SK-N-SH (cell line): ENCODE measurements at regions not wholly inside any gene's neighbourhood (a gene's known extent, or its start where the extent isn't known, plus 50 kb on each side); places are given as distances from the start of the nearest gene placed in this dataset.

Experiments
- CTCF ChIA-PET: fragments of 300-600, 350-600 bp; formaldehyde crosslinking; extraction: SDS; loops from one replicate; lab custom pipeline; 2021; lab: Yijun Ruan, JAX
- POLR2A ChIA-PET: fragments of 350-600 bp; sonication (Branson Sonifier 250); formaldehyde crosslinking; extraction: SDS; loops from one replicate; lab custom pipeline; 2020; ENCODE audit warnings: antibody characterized with exemption, inconsistent platforms; lab: Yijun Ruan, JAX
- DNase-seq: peaks from one replicate; pipeline ENCODE4 v3.0.0; 2012
- H2AFZ ChIP-seq: fragments of 200-600 bp; sonication (generic); 2 replicates; pipeline ENCODE4 v1.8.1; 2016; ENCODE audit warnings: antibody characterized with exemption, mild to moderate bottlenecking, low read depth
- H3F3A ChIP-seq: fragments of 200-600 bp; sonication (generic); replicated peaks from 2 replicates; pipeline ENCODE3; 2016; ENCODE audit warnings: antibody characterized with exemption, mild to moderate bottlenecking; ENCODE audit not compliant: insufficient read depth
- H3K27ac ChIP-seq, 2 experiments: fragments of 200-500 bp in 1 of 2; fragments of 200-600 bp in 1 of 2; sonication (Bioruptor generic) in 1 of 2; sonication (generic), shearing (Covaris generic) in 1 of 2; 2 replicates each; pipeline versions ENCODE4 v1.5.1 to v1.6.1; 2014 to 2016; ENCODE audit warnings: low read depth in 2 of 2, inconsistent platforms in 1 of 2, low read length in 1 of 2, mild to moderate bottlenecking in 1 of 2, mixed read lengths in 1 of 2
- H3K27me3 ChIP-seq: fragments of 200-600 bp; sonication (generic), shearing (Covaris generic); 2 replicates; pipeline ENCODE4 v1.6.1; 2016; ENCODE audit warnings: mixed run types; ENCODE audit not compliant: insufficient read depth
- H3K36me3 ChIP-seq, 2 experiments: fragments of 200-500 bp in 1 of 2; fragments of 200-600 bp in 1 of 2; sonication (Bioruptor generic) in 1 of 2; sonication (generic) in 1 of 2; replicated peaks in 1 of 2; 2 replicates each; pipeline versions ENCODE3 to v1.5.1; 2014 to 2016; ENCODE audit warnings: low read length in 1 of 2, mild to moderate bottlenecking in 1 of 2; ENCODE audit not compliant: insufficient read depth in 2 of 2, control insufficient read depth in 1 of 2
- H3K4me1 ChIP-seq, 2 experiments: fragments of 200-500 bp in 1 of 2; fragments of 200-600 bp in 1 of 2; sonication (Bioruptor generic) in 1 of 2; sonication (generic), shearing (Covaris generic) in 1 of 2; 2 replicates each; pipeline versions ENCODE4 v1.5.1 to v1.6.1; 2014 to 2016; ENCODE audit warnings: low read depth in 1 of 2, low read length in 1 of 2, mixed run types in 1 of 2; ENCODE audit not compliant: insufficient read depth in 2 of 2, control insufficient read depth in 1 of 2
- H3K4me2 ChIP-seq: fragments of 200-600 bp; sonication (generic), shearing (Covaris generic); 2 replicates; pipeline ENCODE4 v1.6.1; 2017; ENCODE audit warnings: mixed run types
- H3K4me3 ChIP-seq, 2 experiments: fragments of 200-500 bp in 1 of 2; fragments of 200-600 bp in 1 of 2; sonication (Bioruptor generic) in 1 of 2; sonication (generic), shearing (Covaris generic) in 1 of 2; 2 replicates each; pipeline versions ENCODE4 v1.5.1 to v1.8.1; 2014 to 2016; ENCODE audit warnings: low read depth in 2 of 2, inconsistent platforms in 1 of 2, low read length in 1 of 2, mild to moderate bottlenecking in 1 of 2, mixed read lengths in 1 of 2, moderate library complexity in 1 of 2
- H3K79me2 ChIP-seq: fragments of 200-600 bp; sonication (generic); 2 replicates; pipeline ENCODE4 v1.8.1; 2017; ENCODE audit warnings: mild to moderate bottlenecking; ENCODE audit not compliant: insufficient read depth
- H3K9ac ChIP-seq: fragments of 200-600 bp; sonication (generic); 2 replicates; pipeline ENCODE4 v1.6.1; 2017; ENCODE audit warnings: mixed run types
- H3K9me2 ChIP-seq: fragments of 200-600 bp; sonication (generic); 2 replicates; pipeline ENCODE4 v1.6.1; 2017; ENCODE audit warnings: mixed run types
- H3K9me3 ChIP-seq: fragments of 200-600 bp; sonication (generic); 2 replicates; pipeline ENCODE4 v1.6.1; 2017; ENCODE audit warnings: mixed run types, mild to moderate bottlenecking, moderate library complexity
- H4K20me1 ChIP-seq: fragments of 200-600 bp; sonication (generic); 2 replicates; pipeline ENCODE4 v1.6.1; 2017; ENCODE audit warnings: mild to moderate bottlenecking, mixed run types; ENCODE audit not compliant: insufficient read depth
- CTCF ChIP-seq: fragments of 200-600 bp; sonication (generic); IDR thresholded peaks from 2 replicates; pipeline ENCODE4 v1.6.1; 2017; ENCODE audit warnings: antibody characterized with exemption, mild to moderate bottlenecking, moderate library complexity
- FOSL2 ChIP-seq: IDR thresholded peaks from 2 replicates; pipeline ENCODE4 v1.4.0; 2012; ENCODE audit warnings: low read depth, mild to moderate bottlenecking, moderate library complexity, borderline replicate concordance
- FOXJ3 ChIP-seq: sonication (generic); formaldehyde crosslinking; IDR thresholded peaks from 2 replicates; pipeline ENCODE4 v1.5.1; 2020; ENCODE audit warnings: mild to moderate bottlenecking, missing genetic modification reagents
- GABPA ChIP-seq: IDR thresholded peaks from 2 replicates; pipeline ENCODE4 v1.4.0; 2012; ENCODE audit warnings: low read depth, mild to moderate bottlenecking
- IRF3 ChIP-seq: fragments of 150-350 bp; IDR thresholded peaks from 2 replicates; pipeline ENCODE4 v1.6.1; 2016; ENCODE audit warnings: mild to moderate bottlenecking, low read depth, low read length
- JUND ChIP-seq: IDR thresholded peaks from 2 replicates; pipeline ENCODE4 v1.4.0; 2012
- MAX ChIP-seq: IDR thresholded peaks from 2 replicates; pipeline ENCODE4 v1.4.0; 2012; ENCODE audit warnings: low read depth
- MXI1 ChIP-seq: IDR thresholded peaks from 2 replicates; pipeline ENCODE4 v1.6.1; 2012; ENCODE audit warnings: mild to moderate bottlenecking, low read depth, low read length, improper control_type of control experiment
- NFIC ChIP-seq: IDR thresholded peaks from 2 replicates; pipeline ENCODE4 v1.4.0; 2012; ENCODE audit warnings: borderline replicate concordance
- NRF1 ChIP-seq: IDR thresholded peaks from 2 replicates; pipeline ENCODE4 v1.6.1; 2012; ENCODE audit warnings: low read depth, mild to moderate bottlenecking, low read length
- PBX3 ChIP-seq: IDR thresholded peaks from 2 replicates; pipeline ENCODE4; 2012
- POLR2AphosphoS5 ChIP-seq: IDR thresholded peaks from 2 replicates; pipeline ENCODE4 v1.6.1; 2012; ENCODE audit warnings: low read depth, low read length
- RAD21 ChIP-seq: IDR thresholded peaks from 2 replicates; pipeline ENCODE4 v1.6.1; 2012; ENCODE audit warnings: mild to moderate bottlenecking, low read length
- RFX5 ChIP-seq: IDR thresholded peaks from 2 replicates; pipeline ENCODE4 v1.6.1; 2012; ENCODE audit warnings: mild to moderate bottlenecking, improper control_type of control experiment, low read length
- RXRA ChIP-seq: IDR thresholded peaks from 2 replicates; pipeline ENCODE4 v1.4.0; 2012; ENCODE audit warnings: low read depth, mild to moderate bottlenecking, borderline replicate concordance
- SIN3A ChIP-seq: IDR thresholded peaks from 2 replicates; pipeline ENCODE4 v1.6.1; 2012; ENCODE audit warnings: low read depth, mild to moderate bottlenecking, low read length, moderate library complexity, borderline replicate concordance
- SMC3 ChIP-seq: IDR thresholded peaks from 2 replicates; pipeline ENCODE4 v1.6.1; 2012; ENCODE audit warnings: low read depth, low read length, improper control_type of control experiment
- TAF1 ChIP-seq: IDR thresholded peaks from 2 replicates; pipeline ENCODE4 v1.6.1; 2012; ENCODE audit warnings: low read depth, mild to moderate bottlenecking, low read length, moderate library complexity, borderline replicate concordance
- TCF12 ChIP-seq: IDR thresholded peaks from 2 replicates; pipeline ENCODE4 v1.4.0; 2012
- USF1 ChIP-seq: IDR thresholded peaks from 2 replicates; pipeline ENCODE4 v1.4.0; 2012; ENCODE audit warnings: low read depth, borderline replicate concordance
- USF2 ChIP-seq: fragments of 150-350 bp; IDR thresholded peaks from 2 replicates; pipeline ENCODE4 v1.6.1; 2017; ENCODE audit warnings: antibody characterized with exemption, low read length, low read depth, borderline replicate concordance
- WGBS: methylation state at CpG from one replicate; pipeline ENCODE4 v1.1.6; 2017; ENCODE audit warnings: low lambda C conversion rate; 5-methylcytosine and 5-hydroxymethylcytosine counted together

- POLR2A ChIA-PET, result no interaction called here
- Histone ChIP-seq H3K27ac (no peak overlapping the region), H3K4me3 (no peak overlapping the region), H3K36me3 (no peaks in the 10 kb centered on the region), H4K20me1 (no peaks in the 10 kb centered on the region), H3K9me2 (no peaks in the 10 kb centered on the region), H3K9me3 (no peaks in the 10 kb centered on the region), H3F3A (no peaks in the 10 kb centered on the region), H3K9ac (no peak overlapping the region), H3K4me1 (no peaks in the 10 kb centered on the region), H3K27me3 (no peaks in the 10 kb centered on the region), H3K79me2 (no peaks in the 10 kb centered on the region), H3K4me2 (no peak overlapping the region), H2AFZ (no peak overlapping the region)
- CTCF ChIA-PET, result no interaction called here
- TF ChIP-seq FOSL2, result no peak
- TF ChIP-seq USF2, result no peak
- no peak for TF ChIP-seq TCF12
- no peak for TF ChIP-seq SIN3A
- no peak for TF ChIP-seq IRF3
- no peak for DNase-seq
Measured at GRCh38 chr10:64182671-64183070, 661.5 kb downstream of the REEP3 start.

- no peaks in the 10 kb centered on the region for H3K27me3 ChIP-seq
- no peak overlapping the region for H3K4me2 ChIP-seq
- H3K79me2 ChIP-seq, result no peaks in the 10 kb centered on the region
- 2% methylated on average over 3 of the region's 3 CpGs for WGBS
- peak; percentile 66 for DNase-seq
- H3K9me3 ChIP-seq, result no peaks in the 10 kb centered on the region
- H4K20me1 ChIP-seq, result no peaks in the 10 kb centered on the region
- ChIA-PET POLR2A (interaction anchor here (1.4 kb wide), 1 partner anchor 337 kb away, joined by 3 read pairs; no protein-coding TSS in a partner anchor), CTCF (interaction anchor here (0.7 to 2.1 kb wide), 4 partner anchors 17 to 347 kb away, joined by 3 to 6 read pairs (median 3); no protein-coding TSS in a partner anchor)
- H3K9ac ChIP-seq, result no peak overlapping the region
- H3K4me1 ChIP-seq, result peaks cover 0 to 6% of the 10 kb centered on the region in 2 experiments; a peak in 2 of 4 replicates
- H3K27ac ChIP-seq, result peak overlapping the region in 1 of 2 experiments; percentile 95; a peak in 2 of 4 replicates
- H3K9me2 ChIP-seq, result no peaks in the 10 kb centered on the region
- H3K4me3 ChIP-seq, result no peak overlapping the region
- H3F3A ChIP-seq, result no peaks in the 10 kb centered on the region
- H2AFZ ChIP-seq, result no peak overlapping the region
- H3K36me3 ChIP-seq, result no peaks in the 10 kb centered on the region
- TF ChIP-seq CTCF (no peak), IRF3 (no peak), USF1 (no peak), NFIC (no peak), MAX (no peak), NRF1 (no peak), RXRA (no peak), FOXJ3 (CRISPR knock-in tag) (peak; percentile 61; the same call in 1 of the 2 replicates), PBX3 (0 out of 2 replicates have a peak, but pooled peaks have one; percentile 4), MXI1 (no peak), JUND (no peak), SMC3 (no peak), RAD21 (peak; percentile 38; the same call in 1 of the 2 replicates), GABPA (no peak), TAF1 (no peak), POLR2AphosphoS5 (no peak), SIN3A (no peak), RFX5 (peak; percentile 51; the same call in 1 of the 2 replicates)
Measured at GRCh38 chr10:64191286-64191685, 670.1 kb downstream of the REEP3 start.
